Central memory CD4-positive, alpha-beta T cell (primary cell): ENCODE measurements at regions not wholly inside any gene's neighbourhood (a gene's known extent, or its start where the extent isn't known, plus 50 kb on each side); places are given as distances from the start of the nearest gene placed in this dataset.

Experiments used
- DNase-seq: peaks from one replicate; pipeline ENCODE4 v3.0.0; 2022

GRCh38 chr10:117638664-117639200, 96.2 kb downstream of the EMX2 start:
- DNase-seq = no peak

GRCh38 chr10:117640406-117640805, 97.9 kb downstream of the EMX2 start:
- DNase-seq = no peak

DNA sequence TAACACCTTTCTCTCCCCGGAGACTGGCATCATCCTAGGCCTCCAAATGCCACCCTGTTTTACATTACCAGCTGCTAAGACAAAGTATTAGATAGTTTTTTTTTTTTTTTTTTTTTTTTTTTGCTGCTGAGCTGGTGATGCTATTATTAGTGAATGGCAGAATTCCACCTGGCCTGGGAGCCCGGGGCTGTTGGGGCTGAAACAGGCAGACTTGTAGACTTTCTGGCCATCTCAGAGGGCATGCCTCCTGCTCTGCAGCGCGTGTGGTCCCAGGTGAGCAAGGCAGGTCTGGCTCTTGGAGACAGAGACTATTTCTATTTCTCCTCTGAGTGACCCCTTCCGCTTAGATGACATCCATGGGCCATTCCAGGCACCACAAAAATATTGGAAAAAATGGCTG, 104.2 kb downstream of the EMX2 start:
- DNase-seq = no peak

DNA sequence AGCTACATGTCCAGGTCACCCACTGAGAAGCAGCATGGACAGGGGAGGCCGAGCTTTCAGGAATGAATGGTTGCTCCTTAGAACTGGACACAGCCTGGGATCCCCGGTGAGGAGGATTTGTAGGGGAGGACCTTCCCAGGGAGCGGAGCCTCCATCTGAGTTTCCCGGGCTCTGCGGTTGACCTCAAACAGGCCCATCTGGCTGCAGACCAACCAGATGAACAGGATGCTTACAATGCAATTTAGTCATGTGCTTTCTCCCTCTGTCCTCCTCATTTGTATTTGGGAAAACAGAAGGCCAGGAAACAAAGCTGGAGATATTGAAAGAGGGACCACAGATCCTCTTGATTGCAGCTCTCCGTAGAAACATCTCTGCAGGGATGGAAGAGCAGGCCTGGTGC, 104.8 kb downstream of the EMX2 start:
- no peak for DNase-seq

DNA sequence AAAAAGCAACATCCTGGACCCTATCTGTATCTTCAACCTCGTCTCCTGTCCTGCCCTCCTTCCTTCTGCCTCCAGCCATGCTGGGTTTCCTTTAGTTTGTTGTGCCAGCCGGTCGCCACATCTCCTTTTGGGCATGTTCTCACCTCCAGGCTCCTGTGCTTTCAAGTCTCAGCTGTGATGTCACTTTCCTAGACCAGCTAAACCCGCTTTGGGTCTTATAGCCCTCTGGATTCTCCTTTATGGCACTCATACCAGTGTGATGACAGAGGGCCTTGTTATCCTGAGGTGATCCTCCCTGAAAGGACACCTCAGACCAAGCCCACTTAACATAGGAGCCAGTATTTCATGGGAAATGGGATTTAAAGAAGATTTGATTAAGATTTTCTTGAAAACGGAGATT, 108.6 kb downstream of the EMX2 start:
- no peak for DNase-seq

DNA sequence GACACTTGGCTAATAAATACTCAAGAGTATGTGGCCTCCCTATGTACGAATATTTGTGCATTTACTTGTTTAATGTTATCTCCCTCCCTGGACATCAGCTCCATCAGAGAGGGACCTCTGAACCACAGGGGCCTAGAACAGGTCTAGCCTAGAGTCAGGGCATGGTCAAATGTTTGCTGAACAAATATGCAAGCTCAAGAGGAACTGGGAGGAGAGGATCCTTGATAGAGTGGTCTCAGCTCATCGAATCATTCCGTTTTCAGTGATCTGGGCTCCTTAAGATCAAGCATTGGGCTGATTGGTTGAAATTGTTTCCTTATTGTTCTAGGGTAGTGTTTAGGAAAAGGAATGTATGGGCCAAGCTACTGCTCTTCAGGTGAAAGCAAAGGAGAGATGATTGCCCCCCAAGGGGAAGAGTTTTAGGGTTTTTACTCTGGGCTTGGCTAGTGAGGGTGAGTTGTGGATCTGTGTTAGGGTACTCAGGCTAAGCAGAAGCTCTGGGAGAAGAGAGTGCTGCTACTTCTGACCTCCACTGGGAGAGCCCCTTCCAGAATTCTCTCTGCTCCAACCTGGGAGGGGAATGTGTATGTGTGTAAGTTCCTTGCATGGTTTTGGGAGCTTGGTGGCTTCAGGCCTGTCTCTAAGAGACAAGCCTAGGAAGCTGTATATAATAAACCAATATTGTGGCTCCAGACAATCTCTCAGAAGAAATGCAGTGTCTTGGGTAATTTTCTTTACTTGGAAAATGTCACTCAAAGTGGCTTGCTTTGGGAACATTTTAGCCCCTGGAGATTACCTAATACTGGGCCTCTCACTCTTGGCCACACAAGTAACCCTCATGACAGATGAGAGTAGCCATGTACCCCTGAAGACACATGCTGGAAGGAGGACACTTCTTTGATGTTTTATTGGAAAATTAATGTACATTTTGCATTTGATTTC, 110.0 kb downstream of the EMX2 start:
- DNase-seq = no peak

DNA sequence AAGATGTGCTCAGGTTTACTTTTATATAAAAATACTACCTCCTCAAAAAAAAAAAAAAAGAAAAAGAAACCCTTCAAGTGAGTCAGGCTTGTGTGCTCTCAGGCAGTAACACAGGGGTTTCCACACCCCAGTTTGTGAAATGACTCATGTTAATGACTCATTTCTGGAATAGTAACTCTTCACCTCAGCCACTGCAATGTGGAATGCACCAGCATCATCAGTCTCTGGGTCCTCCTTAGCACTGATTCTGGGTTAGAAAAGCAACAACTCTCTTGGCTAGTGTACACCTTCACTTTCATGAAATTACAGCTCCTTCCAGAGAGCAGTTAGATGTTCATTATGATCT, 110.6 kb downstream of the EMX2 start:
- DNase-seq = no peak

GRCh38 chr10:117654105-117654504, 111.6 kb downstream of the EMX2 start:
- no peak for DNase-seq

- no peak for DNase-seq
Measured at GRCh38 chr10:117656385-117657367, 114.1 kb downstream of the EMX2 start.

GRCh38 chr10:117661316-117661715, 118.8 kb downstream of the EMX2 start:
- DNase-seq = no peak

- no peak for DNase-seq
Measured at GRCh38 chr10:117662126-117662525, 119.6 kb downstream of the EMX2 start.

DNA sequence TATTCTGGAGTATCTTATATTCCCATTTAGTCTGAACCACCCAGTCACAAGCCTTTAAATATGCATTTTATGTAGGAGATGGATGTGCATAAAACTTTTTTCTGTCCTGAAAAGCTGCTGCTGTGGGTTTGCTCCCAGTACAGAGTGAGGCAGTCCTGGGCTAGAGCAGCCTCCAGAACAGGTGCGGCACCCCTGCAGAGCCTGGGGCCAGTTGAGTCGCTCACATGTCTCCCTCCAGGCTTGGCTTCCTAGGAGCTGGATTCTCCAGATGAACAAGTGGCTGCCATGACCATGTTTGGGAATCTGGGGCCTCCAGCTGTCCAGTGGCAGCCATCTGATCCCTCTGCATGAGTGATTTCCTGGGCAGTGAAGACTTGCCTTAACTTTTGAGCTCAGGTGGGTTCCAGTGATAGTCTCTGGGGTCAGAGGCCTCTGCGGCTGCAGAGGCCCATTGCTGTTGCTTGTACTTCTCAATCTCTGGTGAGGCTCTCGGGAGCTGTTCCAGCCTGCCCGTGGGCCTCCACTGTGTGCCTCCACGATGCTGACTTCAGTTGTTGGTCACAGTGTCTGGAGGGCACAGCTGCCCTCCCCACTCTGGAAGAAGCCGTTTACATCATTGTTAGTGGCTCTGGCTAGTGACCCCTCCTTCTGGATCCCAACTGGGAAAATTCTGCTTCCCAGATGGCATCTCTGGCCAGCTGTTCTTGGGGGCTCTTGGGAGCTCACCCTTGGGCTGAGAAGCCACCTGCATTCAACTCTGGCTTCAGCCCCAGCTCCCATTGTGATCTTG, 120.4 kb downstream of the EMX2 start:
- no peak for DNase-seq

GRCh38 chr10:117663750-117664149, 121.2 kb downstream of the EMX2 start:
- DNase-seq = no peak

- DNase-seq = no peak
Measured at GRCh38 chr10:117664288-117664687, 121.7 kb downstream of the EMX2 start.

DNA sequence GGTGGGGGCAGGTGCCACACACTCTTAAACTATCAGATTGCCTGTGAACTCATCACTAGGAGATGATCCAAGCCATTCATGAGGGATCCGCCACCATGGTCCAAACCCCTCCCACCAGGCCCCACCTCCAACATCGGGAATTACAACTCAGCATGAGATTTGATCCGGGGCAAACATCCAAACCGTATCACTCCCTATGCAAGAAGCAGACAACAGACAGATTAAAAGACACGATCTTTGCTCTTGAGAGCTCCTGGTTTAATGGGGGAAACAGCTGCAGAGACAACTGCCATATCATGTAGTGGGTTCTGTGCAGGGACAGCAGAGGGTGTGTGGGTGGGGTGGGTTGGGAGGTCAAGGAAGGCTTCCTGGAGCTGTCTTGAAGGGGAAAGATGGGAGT, 123.6 kb downstream of the EMX2 start:
- DNase-seq = no peak

GRCh38 chr10:117666965-117667364, 124.4 kb downstream of the EMX2 start:
- DNase-seq = no peak

DNA sequence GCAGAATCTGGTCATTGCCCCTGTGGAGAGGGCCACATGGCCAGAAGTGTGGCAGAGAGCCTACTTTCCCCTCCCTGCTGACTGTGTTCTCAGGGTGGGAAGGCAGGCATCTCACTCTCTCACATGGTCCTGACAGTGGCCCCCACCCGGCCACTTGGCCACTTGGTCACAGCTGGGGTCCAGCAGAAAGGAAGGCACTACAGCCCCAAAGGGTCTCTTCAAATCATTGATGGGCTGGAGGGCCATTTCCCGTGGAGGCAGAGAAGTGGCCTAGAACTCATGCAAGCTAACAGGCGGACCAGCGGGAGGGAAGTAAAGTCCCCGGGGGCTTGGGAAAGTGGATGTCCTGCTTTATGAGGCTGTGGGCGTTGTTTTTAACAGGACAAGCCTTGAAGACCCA, 125.3 kb downstream of the EMX2 start:
- DNase-seq = no peak

GRCh38 chr10:117668327-117669008, 125.9 kb downstream of the EMX2 start:
- DNase-seq = no peak

DNA sequence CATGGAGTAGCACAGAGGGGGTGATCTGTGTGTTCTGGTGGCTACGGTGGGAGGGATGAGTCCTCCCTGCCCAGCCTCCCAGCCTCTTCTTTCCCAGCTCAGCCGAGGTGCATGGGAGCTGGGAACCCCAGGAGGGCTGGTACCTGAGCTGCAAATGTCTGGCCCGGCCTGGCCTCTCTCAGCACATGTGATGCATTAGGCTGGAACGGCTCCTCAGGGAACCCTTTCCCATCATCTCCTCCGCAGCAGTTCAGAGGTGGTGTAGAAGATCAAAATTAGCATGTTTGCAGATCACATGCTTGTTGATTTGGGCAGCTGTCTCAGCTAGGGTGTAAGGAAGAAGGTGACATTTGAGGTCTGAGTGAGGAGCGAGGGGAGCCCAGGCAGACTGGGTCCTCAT, 126.6 kb downstream of the EMX2 start:
- no peak for DNase-seq

DNA sequence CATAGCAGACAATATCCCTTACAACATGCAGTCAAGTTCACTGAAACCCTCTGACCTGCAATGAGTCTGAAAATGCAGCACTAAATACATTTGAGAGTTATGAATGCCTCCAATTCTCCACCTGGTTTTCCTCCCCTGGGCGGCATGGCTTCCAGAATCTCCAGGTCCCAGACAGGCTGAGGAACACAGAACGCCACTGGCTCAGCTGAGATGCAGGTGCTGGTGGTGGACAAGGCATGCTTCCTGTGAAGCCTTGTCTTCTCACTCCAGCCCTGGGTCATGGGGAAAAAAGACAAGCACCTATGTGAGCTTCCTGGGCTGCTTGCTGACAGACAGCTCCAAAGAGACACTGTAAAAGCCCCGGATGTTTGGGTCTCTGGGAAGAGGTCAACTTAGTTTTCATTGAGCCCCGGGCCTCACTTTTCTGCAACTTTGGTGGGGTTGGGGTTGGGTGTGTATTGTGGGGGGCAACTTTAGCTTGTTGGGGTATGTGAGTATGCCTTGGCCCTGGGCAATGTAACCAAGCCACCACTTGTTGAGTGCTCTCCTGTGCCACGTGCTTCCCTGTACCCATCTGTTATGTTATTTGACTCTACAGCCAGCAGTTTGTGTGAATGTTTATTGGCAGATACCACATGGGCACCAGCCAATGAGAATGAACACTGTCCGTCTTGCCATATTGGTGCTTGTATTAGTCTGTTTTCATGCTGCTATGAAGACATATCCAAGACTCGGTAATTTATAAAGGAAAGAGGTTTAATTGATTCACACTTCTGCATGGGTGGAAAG, 127.8 kb downstream of the EMX2 start:
- no peak for DNase-seq
